WTC11 (cell line): ENCODE measurements at regions not wholly inside any gene's neighbourhood (a gene's known extent, or its start where the extent isn't known, plus 50 kb on each side); places are given as distances from the start of the nearest gene placed in this dataset.

ENCODE experiments used
- ATAC-seq: fragments of 200-7000 bp; cut with Tn5 transposase; 2 replicates; pipeline ENCODE4 v1.10.0; 2021; ENCODE audit warnings: mild to moderate bottlenecking, moderate library complexity
- CTCF ChIA-PET: fragments of 300-600 bp; sonication (Branson Sonifier 250); formaldehyde crosslinking; loops from one replicate; lab custom pipeline; 2021; ENCODE audit warnings: antibody characterized with exemption; lab: Charles Lee
- POLR2A ChIA-PET: fragments of 350-600 bp; sonication (Branson Sonifier 250); formaldehyde crosslinking; loops from one replicate; lab custom pipeline; 2021; ENCODE audit warnings: antibody characterized with exemption; lab: Charles Lee
- DNase-seq: peaks from one replicate; pipeline ENCODE4 v3.0.0; 2021; ENCODE audit warnings: low spot score
- H3K27ac Mint-ChIP-seq: 2 replicates; pipeline ENCODE4 v1.8.0; 2021; ENCODE audit warnings: mixed read lengths
- H3K27me3 Mint-ChIP-seq: 2 replicates; pipeline ENCODE4 v1.8.0; 2021; ENCODE audit warnings: low read depth, mild to moderate bottlenecking, moderate library complexity, mixed read lengths
- H3K36me3 Mint-ChIP-seq: 2 replicates; pipeline ENCODE4 v1.8.0; 2021; ENCODE audit warnings: mixed read lengths
- H3K4me1 Mint-ChIP-seq: 2 replicates; pipeline ENCODE4 v1.8.0; 2022; ENCODE audit warnings: mixed read lengths
- H3K4me3 Mint-ChIP-seq: 2 replicates; pipeline ENCODE4 v1.8.0; 2021; ENCODE audit warnings: mild to moderate bottlenecking, moderate library complexity, mixed read lengths
- H3K9me3 Mint-ChIP-seq: 2 replicates; pipeline ENCODE4 v1.8.0; 2021; ENCODE audit warnings: mixed read lengths
- ATF3 ChIP-seq: sonication (generic); formaldehyde crosslinking; conservative IDR thresholded peaks from 2 replicates; pipeline ENCODE4 v1.8.1; 2022; ENCODE audit warnings: mild to moderate bottlenecking, missing genetic modification reagents
- CDX4 ChIP-seq: fragments of 250-450 bp; sonication (Bioruptor Pico); IDR thresholded peaks from 2 replicates; pipeline ENCODE4 v1.9.0; 2021; ENCODE audit warnings: moderate library complexity, mild to moderate bottlenecking, inconsistent platforms, borderline replicate concordance
- ELF4 ChIP-seq: sonication (generic); formaldehyde crosslinking; IDR thresholded peaks from 2 replicates; pipeline ENCODE4 v1.8.1; 2022; ENCODE audit warnings: low read depth, mild to moderate bottlenecking, moderate library complexity, missing genetic modification reagents
- EMX1 ChIP-seq: fragments of 250-450 bp; sonication (Bioruptor Pico); IDR thresholded peaks from 2 replicates; pipeline ENCODE4 v1.8.0; 2021; ENCODE audit warnings: mild to moderate bottlenecking
- GABPB1 ChIP-seq: sonication (generic); formaldehyde crosslinking; IDR thresholded peaks from 2 replicates; pipeline ENCODE4 v1.8.1; 2023; ENCODE audit warnings: mild to moderate bottlenecking, missing genetic modification reagents
- GRHL2 ChIP-seq: fragments of 250-450 bp; sonication (Bioruptor Pico); IDR thresholded peaks from 2 replicates; pipeline ENCODE4 v1.8.0; 2022; ENCODE audit warnings: mild to moderate bottlenecking, moderate library complexity; ENCODE audit not compliant: insufficient replicate concordance, severe bottlenecking
- GTF2I ChIP-seq: fragments of 250-450 bp; sonication (Bioruptor Pico); conservative IDR thresholded peaks from 2 replicates; pipeline ENCODE4 v1.4.0; 2021; ENCODE audit warnings: mild to moderate bottlenecking
- JAZF1 ChIP-seq: fragments of 250-450 bp; sonication (Bioruptor Pico); IDR thresholded peaks from 2 replicates; pipeline ENCODE4 v1.9.0; 2021; ENCODE audit warnings: moderate library complexity, mild to moderate bottlenecking, inconsistent platforms
- JUN ChIP-seq: sonication (generic); formaldehyde crosslinking; IDR thresholded peaks from 2 replicates; pipeline ENCODE4 v1.8.0; 2023; ENCODE audit warnings: mild to moderate bottlenecking, missing genetic modification reagents
- NFATC4 ChIP-seq: fragments of 250-450 bp; sonication (Bioruptor Pico); IDR thresholded peaks from 2 replicates; pipeline ENCODE4 v1.9.0; 2021; ENCODE audit warnings: mild to moderate bottlenecking
- NR1H2 ChIP-seq: sonication (generic); formaldehyde crosslinking; IDR thresholded peaks from 2 replicates; pipeline ENCODE4 v1.9.0; 2021; ENCODE audit warnings: mild to moderate bottlenecking, moderate library complexity, missing genetic modification reagents
- NR2C2 ChIP-seq: sonication (generic); formaldehyde crosslinking; IDR thresholded peaks from 2 replicates; pipeline ENCODE4 v1.8.0; 2022; ENCODE audit warnings: mild to moderate bottlenecking, missing genetic modification reagents
- NR3C1 ChIP-seq: sonication (generic); formaldehyde crosslinking; conservative IDR thresholded peaks from 2 replicates; pipeline ENCODE4 v1.8.1; 2023; ENCODE audit warnings: low read depth, mild to moderate bottlenecking, missing genetic modification reagents
- SMAD4 ChIP-seq: sonication (generic); formaldehyde crosslinking; IDR thresholded peaks from 2 replicates; pipeline ENCODE4 v1.8.0; 2022; ENCODE audit warnings: mild to moderate bottlenecking, missing genetic modification reagents
- SP1 ChIP-seq: sonication (generic); formaldehyde crosslinking; conservative IDR thresholded peaks from 2 replicates; pipeline ENCODE4 v1.8.1; 2022; ENCODE audit warnings: missing genetic modification reagents
- TP53 ChIP-seq: sonication (generic); formaldehyde crosslinking; IDR thresholded peaks from 2 replicates; pipeline ENCODE4 v1.8.1; 2023; ENCODE audit warnings: mild to moderate bottlenecking, missing genetic modification reagents
- ZNF121 ChIP-seq: sonication (generic); formaldehyde crosslinking; IDR thresholded peaks from 2 replicates; pipeline ENCODE4 v1.8.0; 2023; ENCODE audit warnings: missing genetic modification reagents
- ZNF263 ChIP-seq: sonication (generic); formaldehyde crosslinking; IDR thresholded peaks from 2 replicates; pipeline ENCODE4 v1.8.1; 2022; ENCODE audit warnings: low read depth, mild to moderate bottlenecking, moderate library complexity, missing genetic modification reagents
- ZNF281 ChIP-seq: sonication (generic); formaldehyde crosslinking; IDR thresholded peaks from 2 replicates; pipeline ENCODE4 v1.8.0; 2023; ENCODE audit warnings: mild to moderate bottlenecking, missing genetic modification reagents
- ZNF396 ChIP-seq: fragments of 250-450 bp; sonication (Bioruptor Pico); IDR thresholded peaks from 2 replicates; pipeline ENCODE4 v1.8.0; 2021; ENCODE audit warnings: mild to moderate bottlenecking, moderate library complexity, borderline replicate concordance
- TF ChIP-seq, protein P1 (sequence below): sonication (generic); formaldehyde crosslinking; IDR thresholded peaks from 2 replicates; pipeline ENCODE4 v1.8.0; 2022; ENCODE audit warnings: mild to moderate bottlenecking, missing genetic modification reagents
- TF ChIP-seq, protein P2 (sequence below): sonication (generic); formaldehyde crosslinking; IDR thresholded peaks from 2 replicates; pipeline ENCODE4 v1.8.1; 2022; ENCODE audit warnings: mild to moderate bottlenecking, missing genetic modification reagents, moderate library complexity, borderline replicate concordance

- TF ChIP-seq EMX1 (CRISPR knock-in tag): no peak
Observed at GRCh38 chr5:58260243-58260642, 199.6 kb downstream of the PLK2 start (continued).

- CTCF ChIA-PET: interaction anchor here (1.5 kb wide), 1 partner anchor 200 kb away, joined by 5 read pairs; the partner anchor contains the start of gene PLK2
Observed at GRCh38 chr5:58259685-58260152, 200.2 kb downstream of the PLK2 start.

GRCh38 chr5:58258984-58259684, 200.8 kb downstream of the PLK2 start:
- CTCF ChIA-PET: interaction anchor here (1.5 kb wide), 1 partner anchor 200 kb away, joined by 5 read pairs; the partner anchor contains the start of gene PLK2
- DNase-seq (no peak), ATAC-seq (no peak)
- Mint-ChIP-seq H3K9me3 (peaks cover 13% of the 10 kb centered on the region), H3K27ac (no peak overlapping the region; the same call in 1 of the 2 replicates), H3K4me1 (peaks cover 11% of the 10 kb centered on the region), H3K36me3 (no peaks in the 10 kb centered on the region), H3K4me3 (no peak overlapping the region), H3K27me3 (no peaks in the 10 kb centered on the region)
- TF ChIP-seq JUN (no peak), ZNF121 (CRISPR knock-in tag) (no peak), NFATC4 (CRISPR knock-in tag) (no peak), CDX4 (CRISPR knock-in tag) (no peak), ZNF263 (no peak), ELF4 (CRISPR knock-in tag) (no peak), NR3C1 (CRISPR knock-in tag) (no peak), GABPB1 (no peak), TP53 (no peak), SP1 (CRISPR knock-in tag) (no peak)
- TF ChIP-seq, protein P1, sequence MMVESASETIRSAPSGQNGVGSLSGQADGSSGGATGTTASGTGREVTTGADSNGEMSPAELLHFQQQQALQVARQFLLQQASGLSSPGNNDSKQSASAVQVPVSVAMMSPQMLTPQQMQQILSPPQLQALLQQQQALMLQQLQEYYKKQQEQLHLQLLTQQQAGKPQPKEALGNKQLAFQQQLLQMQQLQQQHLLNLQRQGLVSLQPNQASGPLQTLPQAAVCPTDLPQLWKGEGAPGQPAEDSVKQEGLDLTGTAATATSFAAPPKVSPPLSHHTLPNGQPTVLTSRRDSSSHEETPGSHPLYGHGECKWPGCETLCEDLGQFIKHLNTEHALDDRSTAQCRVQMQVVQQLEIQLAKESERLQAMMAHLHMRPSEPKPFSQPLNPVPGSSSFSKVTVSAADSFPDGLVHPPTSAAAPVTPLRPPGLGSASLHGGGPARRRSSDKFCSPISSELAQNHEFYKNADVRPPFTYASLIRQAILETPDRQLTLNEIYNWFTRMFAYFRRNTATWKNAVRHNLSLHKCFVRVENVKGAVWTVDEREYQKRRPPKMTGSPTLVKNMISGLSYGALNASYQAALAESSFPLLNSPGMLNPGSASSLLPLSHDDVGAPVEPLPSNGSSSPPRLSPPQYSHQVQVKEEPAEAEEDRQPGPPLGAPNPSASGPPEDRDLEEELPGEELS (CRISPR knock-in tag): no peak
- TF ChIP-seq, protein P2, sequence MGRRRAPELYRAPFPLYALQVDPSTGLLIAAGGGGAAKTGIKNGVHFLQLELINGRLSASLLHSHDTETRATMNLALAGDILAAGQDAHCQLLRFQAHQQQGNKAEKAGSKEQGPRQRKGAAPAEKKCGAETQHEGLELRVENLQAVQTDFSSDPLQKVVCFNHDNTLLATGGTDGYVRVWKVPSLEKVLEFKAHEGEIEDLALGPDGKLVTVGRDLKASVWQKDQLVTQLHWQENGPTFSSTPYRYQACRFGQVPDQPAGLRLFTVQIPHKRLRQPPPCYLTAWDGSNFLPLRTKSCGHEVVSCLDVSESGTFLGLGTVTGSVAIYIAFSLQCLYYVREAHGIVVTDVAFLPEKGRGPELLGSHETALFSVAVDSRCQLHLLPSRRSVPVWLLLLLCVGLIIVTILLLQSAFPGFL (CRISPR knock-in tag): no peak
- POLR2A ChIA-PET: no interaction called here

More at GRCh38 chr5:58259685-58260152, 200.2 kb downstream of the PLK2 start:
- Mint-ChIP-seq H3K4me3 (no peak overlapping the region), H3K27ac (peak overlapping the region; percentile 23), H3K36me3 (no peaks in the 10 kb centered on the region), H3K9me3 (peaks cover 9% of the 10 kb centered on the region), H3K27me3 (no peaks in the 10 kb centered on the region), H3K4me1 (peaks cover 11% of the 10 kb centered on the region)
- ATAC-seq (peak; percentile 79), DNase-seq (no peak)
- no peak for TF ChIP-seq ZNF121 (CRISPR knock-in tag)
- TF ChIP-seq GRHL2 (CRISPR knock-in tag): no peak
- no peak for TF ChIP-seq NR2C2
- TF ChIP-seq ZNF396 (CRISPR knock-in tag): no peak
- POLR2A ChIA-PET: no interaction called here

DNA sequence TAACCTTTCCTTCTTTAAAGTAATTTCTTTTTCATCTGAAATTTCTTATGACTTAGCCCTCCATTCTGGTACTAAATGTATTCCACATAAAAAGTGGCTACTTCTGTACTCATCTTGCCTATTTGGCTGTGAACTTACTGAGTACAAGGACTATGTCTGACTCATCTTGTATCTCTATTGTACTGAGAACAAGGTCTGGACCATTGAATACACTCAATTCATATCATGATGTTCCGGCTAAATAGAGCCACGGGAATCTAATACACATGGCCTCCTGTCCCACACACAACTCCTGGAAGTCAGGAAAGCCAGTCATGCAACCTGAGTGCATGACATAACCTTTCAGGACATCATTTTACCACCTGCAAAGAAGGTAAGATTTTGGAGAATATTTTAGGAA, 203.9 kb downstream of the PLK2 start:
- Mint-ChIP-seq H3K9me3 (peaks cover 16% of the 10 kb centered on the region), H3K27me3 (no peaks in the 10 kb centered on the region), H3K4me3 (no peak overlapping the region), H3K4me1 (peaks cover 21% of the 10 kb centered on the region), H3K36me3 (no peaks in the 10 kb centered on the region), H3K27ac (no peak overlapping the region)
- DNase-seq (no peak), ATAC-seq (no peak)
- POLR2A ChIA-PET: no interaction called here
- CTCF ChIA-PET: no interaction called here
- no peak for TF ChIP-seq GTF2I (CRISPR knock-in tag)
- no peak for TF ChIP-seq ZNF281 (CRISPR knock-in tag)
- TF ChIP-seq SP1 (CRISPR knock-in tag): no peak
- TF ChIP-seq ATF3 (CRISPR knock-in tag): no peak
- no peak for TF ChIP-seq ZNF263
- no peak for TF ChIP-seq NR1H2 (CRISPR knock-in tag)
- no peak for TF ChIP-seq JAZF1 (CRISPR knock-in tag)
- TF ChIP-seq SMAD4 (CRISPR knock-in tag): no peak
- TF ChIP-seq, protein P1 (CRISPR knock-in tag): no peak
